ENCODE measurements at regions not wholly inside any gene's neighbourhood (a gene's known extent, or its start where the extent isn't known, plus 50 kb on each side); places are given as distances from the start of the nearest gene placed in this dataset.

- TF ChIP-seq ZBTB7A (IDR thresholded peaks at IDR 0.05; ENCODE audit: low read depth) (no peak), CEBPB (IDR thresholded peaks at IDR 0.05) (no peak)
Observed at GRCh38 chr12:105948331-105948730, 190.4 kb downstream of the NUAK1 start.

- TF ChIP-seq TEAD4 (IDR thresholded peaks at IDR 0.05), result no peak
- TF ChIP-seq YY1 (IDR thresholded peaks at IDR 0.05; ENCODE audit: low read depth), result no peak
- TF ChIP-seq CEBPB (IDR thresholded peaks at IDR 0.05), result no peak
- TF ChIP-seq MAX (IDR thresholded peaks at IDR 0.05), result no peak
- TF ChIP-seq RAD21 (IDR thresholded peaks at IDR 0.05; ENCODE audit: low read depth), result no peak
- no peak for TF ChIP-seq NFIC (IDR thresholded peaks at IDR 0.05)
- TF ChIP-seq ZBTB7A (IDR thresholded peaks at IDR 0.05; ENCODE audit: low read depth), result no peak
- TF ChIP-seq USF1 (IDR thresholded peaks at IDR 0.05), result no peak
- no peak for TF ChIP-seq REST (IDR thresholded peaks at IDR 0.05; ENCODE audit: low read depth)
- no peak for TF ChIP-seq EP300 (IDR thresholded peaks at IDR 0.05; ENCODE audit: borderline replicate concordance)
- TF ChIP-seq TAF1 (IDR thresholded peaks at IDR 0.05; ENCODE audit: low read depth), result no peak
- TF ChIP-seq EGR1 (IDR thresholded peaks at IDR 0.05), result no peak
- no peak for TF ChIP-seq CREB1 (IDR thresholded peaks at IDR 0.05; ENCODE audit: low read depth)
- TF ChIP-seq FOXM1 (IDR thresholded peaks at IDR 0.05; ENCODE audit: borderline replicate concordance, low read depth), result no peak
Observed at GRCh38 chr12:105949391-105949790, 189.4 kb downstream of the NUAK1 start.

GRCh38 chr12:105951732-105952131, 187.0 kb downstream of the NUAK1 start:
- TF ChIP-seq MAX (IDR thresholded peaks at IDR 0.05), result no peak
- no peak for TF ChIP-seq USF1 (IDR thresholded peaks at IDR 0.05)
- no peak for TF ChIP-seq ZBTB7A (IDR thresholded peaks at IDR 0.05; ENCODE audit: low read depth)
- no peak for TF ChIP-seq EP300 (IDR thresholded peaks at IDR 0.05; ENCODE audit: borderline replicate concordance)
- TF ChIP-seq CEBPB (IDR thresholded peaks at IDR 0.05), result no peak
- TF ChIP-seq TAF1 (IDR thresholded peaks at IDR 0.05; ENCODE audit: low read depth), result no peak
- TF ChIP-seq TCF12 (IDR thresholded peaks at IDR 0.05; ENCODE audit: low read depth), result no peak
- TF ChIP-seq CREB1 (IDR thresholded peaks at IDR 0.05; ENCODE audit: low read depth), result no peak
- no peak for TF ChIP-seq NFIC (IDR thresholded peaks at IDR 0.05)
- TF ChIP-seq YY1 (IDR thresholded peaks at IDR 0.05; ENCODE audit: low read depth), result no peak
- no peak for TF ChIP-seq FOXM1 (IDR thresholded peaks at IDR 0.05; ENCODE audit: borderline replicate concordance, low read depth)
- no peak for TF ChIP-seq TEAD4 (IDR thresholded peaks at IDR 0.05)
- TF ChIP-seq RAD21 (IDR thresholded peaks at IDR 0.05; ENCODE audit: low read depth), result no peak
- no peak for TF ChIP-seq EGR1 (IDR thresholded peaks at IDR 0.05)

- no peak for TF ChIP-seq MAX (IDR thresholded peaks at IDR 0.05)
- TF ChIP-seq TCF12 (IDR thresholded peaks at IDR 0.05; ENCODE audit: low read depth), result no peak
- TF ChIP-seq NFIC (IDR thresholded peaks at IDR 0.05), result no peak
- no peak for TF ChIP-seq REST (IDR thresholded peaks at IDR 0.05; ENCODE audit: low read depth)
- TF ChIP-seq RAD21 (IDR thresholded peaks at IDR 0.05; ENCODE audit: low read depth), result no peak
- TF ChIP-seq TAF1 (IDR thresholded peaks at IDR 0.05; ENCODE audit: low read depth), result no peak
- no peak for TF ChIP-seq USF1 (IDR thresholded peaks at IDR 0.05)
- no peak for TF ChIP-seq YY1 (IDR thresholded peaks at IDR 0.05; ENCODE audit: low read depth)
- no peak for TF ChIP-seq EP300 (IDR thresholded peaks at IDR 0.05; ENCODE audit: borderline replicate concordance)
- no peak for TF ChIP-seq TEAD4 (IDR thresholded peaks at IDR 0.05)
- no peak for TF ChIP-seq EGR1 (IDR thresholded peaks at IDR 0.05)
- TF ChIP-seq ZBTB7A (IDR thresholded peaks at IDR 0.05; ENCODE audit: low read depth), result no peak
- no peak for TF ChIP-seq FOXM1 (IDR thresholded peaks at IDR 0.05; ENCODE audit: borderline replicate concordance, low read depth)
Observed at GRCh38 chr12:105954951-105955931, 183.5 kb downstream of the NUAK1 start.

- no peak for TF ChIP-seq FOXM1 (IDR thresholded peaks at IDR 0.05; ENCODE audit: borderline replicate concordance, low read depth)
- TF ChIP-seq MAX (IDR thresholded peaks at IDR 0.05), result no peak
- no peak for TF ChIP-seq REST (IDR thresholded peaks at IDR 0.05; ENCODE audit: low read depth)
- no peak for TF ChIP-seq CEBPB (IDR thresholded peaks at IDR 0.05)
- no peak for TF ChIP-seq ZBTB7A (IDR thresholded peaks at IDR 0.05; ENCODE audit: low read depth)
- TF ChIP-seq RAD21 (IDR thresholded peaks at IDR 0.05; ENCODE audit: low read depth), result no peak
- no peak for TF ChIP-seq YY1 (IDR thresholded peaks at IDR 0.05; ENCODE audit: low read depth)
- TF ChIP-seq TCF12 (IDR thresholded peaks at IDR 0.05; ENCODE audit: low read depth), result no peak
- TF ChIP-seq TEAD4 (IDR thresholded peaks at IDR 0.05), result no peak
- TF ChIP-seq CREB1 (IDR thresholded peaks at IDR 0.05; ENCODE audit: low read depth), result no peak
- TF ChIP-seq USF1 (IDR thresholded peaks at IDR 0.05), result no peak
- no peak for TF ChIP-seq NFIC (IDR thresholded peaks at IDR 0.05)
- TF ChIP-seq TAF1 (IDR thresholded peaks at IDR 0.05; ENCODE audit: low read depth), result no peak
- TF ChIP-seq EGR1 (IDR thresholded peaks at IDR 0.05), result no peak
Observed at GRCh38 chr12:105955976-105956375, 182.8 kb downstream of the NUAK1 start.
